EL (cell line): ENCODE measurements at regions not wholly inside any gene's neighbourhood (a gene's known extent, or its start where the extent isn't known, plus 50 kb on each side); places are given as distances from the start of the nearest gene placed in this dataset.
"Not testable (repeated sequence)": the region's sequence is repeated elsewhere in the genome, so short reads cannot be mapped to it uniquely, and the experiment has no call there.

Source experiments
- DNase-seq: peaks from one replicate; pipeline ENCODE4 v3.0.0-alpha.2; 2016

- DNase-seq = no peak
These were observed 86.5 kb upstream of the IFNGR1 start for GRCh38 chr6:137305691-137306090.

DNA sequence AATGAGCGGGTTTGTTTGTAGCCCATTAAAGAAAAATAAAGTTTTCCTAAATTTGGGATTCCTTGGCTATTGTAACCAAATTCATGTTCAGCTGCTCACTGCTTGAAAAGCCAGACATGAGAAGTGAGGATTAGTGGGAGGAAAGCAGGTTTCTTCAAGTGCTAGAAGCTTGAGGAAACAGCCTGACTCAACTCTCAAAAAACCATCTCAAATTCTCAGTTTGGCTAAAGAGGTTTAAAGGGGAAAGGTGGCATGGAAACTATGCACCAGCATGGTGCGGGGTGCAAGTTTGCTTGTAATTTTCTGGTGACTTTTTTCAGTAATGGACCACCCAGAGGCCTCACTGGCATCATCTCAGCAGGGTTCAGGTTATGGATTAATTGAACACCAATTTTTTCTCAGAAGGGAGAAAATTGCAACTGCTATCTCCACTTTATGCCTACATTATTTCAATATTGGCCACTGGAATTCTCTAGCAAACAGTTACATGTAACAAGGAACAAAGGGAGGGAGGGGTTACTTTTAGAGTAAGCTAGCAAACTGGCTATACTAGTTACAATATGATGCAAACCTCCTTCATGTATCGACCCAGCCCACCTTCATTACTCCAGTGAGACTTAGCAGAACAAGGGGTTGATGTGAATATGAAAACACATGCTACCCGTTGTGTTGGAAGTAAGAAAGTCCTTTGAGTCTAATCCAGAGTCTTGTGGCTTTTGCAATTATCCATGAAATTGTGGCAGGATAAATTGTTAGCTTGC, 85.0 kb upstream of the IFNGR1 start:
- no peak for DNase-seq

DNA sequence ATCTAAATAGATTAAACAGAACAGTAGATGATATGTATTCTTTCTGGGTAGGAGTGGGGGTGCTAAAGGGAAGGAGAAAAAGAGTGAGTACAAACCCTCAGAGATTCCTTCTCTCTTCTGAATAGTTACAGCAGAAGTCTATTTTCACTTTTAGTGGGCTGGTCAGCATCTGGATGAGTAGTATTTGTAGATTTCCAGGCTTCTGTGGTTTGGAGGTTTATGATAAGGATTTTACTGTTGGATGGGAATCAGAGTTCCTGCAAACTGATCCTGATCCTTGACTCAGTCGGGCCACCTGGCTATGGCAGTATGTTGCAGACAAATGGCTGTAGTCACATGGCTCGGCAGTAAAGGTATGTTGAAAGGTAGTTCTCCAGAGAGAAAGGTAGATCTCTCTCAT, 84.3 kb upstream of the IFNGR1 start:
- DNase-seq = no peak

- DNase-seq = no peak
These were observed 80.5 kb upstream of the IFNGR1 start for GRCh38 chr6:137299681-137300080.

GRCh38 chr6:137297887-137298286, 78.7 kb upstream of the IFNGR1 start:
- peak; percentile 6 for DNase-seq

DNA sequence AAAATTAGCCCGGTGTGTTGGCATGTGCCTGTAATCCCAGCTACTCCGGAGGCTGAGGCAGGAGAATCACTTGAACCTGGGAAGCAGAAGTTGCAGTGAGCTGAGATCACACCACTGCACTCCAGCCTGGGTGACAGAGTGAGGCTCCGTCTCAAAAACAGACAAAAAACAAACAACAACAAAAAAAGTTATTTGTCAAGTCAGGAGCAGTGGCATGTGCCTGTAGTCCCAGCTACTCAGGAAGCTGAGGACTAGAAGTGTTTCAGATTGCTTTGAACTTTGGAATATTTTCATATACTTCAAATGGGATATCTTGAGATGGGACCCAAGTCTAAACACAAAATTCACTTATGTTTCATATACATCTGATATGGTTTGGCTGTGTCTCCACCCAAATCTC, 73.1 kb upstream of the IFNGR1 start:
- DNase-seq = not testable (repeated sequence)

DNA sequence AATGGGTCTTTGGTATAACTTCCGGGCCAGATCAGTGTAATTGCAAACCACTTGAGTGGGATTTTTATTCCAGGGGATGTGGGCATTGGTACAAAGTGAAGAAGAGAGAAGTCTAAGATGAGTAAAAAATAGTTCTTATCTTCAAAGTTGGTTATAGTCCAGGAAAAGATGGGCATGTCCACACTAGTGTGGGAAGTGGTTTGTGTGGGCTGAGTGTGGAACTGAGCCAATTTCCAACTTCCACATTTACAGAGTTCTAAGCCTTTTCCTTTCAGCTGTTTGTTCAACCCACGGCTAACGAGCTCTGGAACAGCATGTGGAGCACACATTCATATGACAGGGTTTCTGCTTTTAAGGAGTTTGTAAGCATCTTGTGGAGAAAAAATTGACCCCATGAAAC, 72.3 kb upstream of the IFNGR1 start:
- DNase-seq = peak; percentile 46

DNA sequence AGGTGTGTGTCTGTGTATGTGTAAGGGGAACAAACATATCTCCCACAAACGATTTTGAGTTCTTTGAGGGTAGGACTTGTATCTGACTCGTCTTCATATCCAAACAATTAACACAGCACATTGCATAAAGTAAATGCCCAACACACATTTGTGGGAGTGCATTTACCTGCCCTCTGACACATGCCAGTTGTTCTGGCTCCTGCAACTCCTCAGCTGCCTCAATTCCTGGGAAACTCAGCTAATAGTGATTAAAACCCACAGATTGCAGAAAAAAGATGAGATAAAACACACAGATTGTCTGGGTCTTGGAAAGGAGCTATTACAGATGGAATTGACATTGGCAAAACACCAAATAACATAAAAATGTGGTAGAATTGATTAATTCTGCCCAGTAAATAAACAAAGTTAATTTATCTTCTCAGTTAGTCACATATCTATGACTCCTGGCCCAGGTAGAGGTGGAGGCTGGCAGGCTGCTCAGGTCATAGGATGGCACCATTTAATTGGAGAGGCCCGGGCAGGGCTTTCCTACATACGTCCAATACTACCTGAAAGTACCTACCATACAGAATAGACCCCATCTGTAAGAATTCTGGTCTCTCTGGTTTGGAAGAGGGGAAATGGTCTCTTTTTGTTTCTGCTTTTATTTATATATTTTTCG, 71.5 kb upstream of the IFNGR1 start:
- no peak for DNase-seq

DNA sequence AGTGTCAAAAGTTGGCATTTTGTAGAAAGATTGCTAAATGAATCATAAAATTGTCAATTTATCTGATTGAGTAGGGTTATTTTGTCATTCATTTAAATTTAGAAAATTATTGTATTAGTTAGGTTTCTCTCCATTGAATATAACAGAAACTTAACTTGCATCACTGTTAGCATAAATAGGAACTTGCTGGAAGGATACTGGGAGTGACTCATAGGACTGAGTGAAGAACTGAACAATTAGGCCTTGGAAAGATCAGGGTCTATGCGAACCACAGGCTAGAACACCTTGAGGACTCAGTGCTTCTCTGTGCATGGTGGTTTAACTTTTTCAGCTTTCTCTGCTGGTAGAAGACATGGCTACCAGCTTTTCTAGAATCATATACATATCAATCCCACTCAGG, 67.7 kb upstream of the IFNGR1 start:
- no peak for DNase-seq

GRCh38 chr6:137286368-137286767, 67.2 kb upstream of the IFNGR1 start:
- DNase-seq = no peak

DNA sequence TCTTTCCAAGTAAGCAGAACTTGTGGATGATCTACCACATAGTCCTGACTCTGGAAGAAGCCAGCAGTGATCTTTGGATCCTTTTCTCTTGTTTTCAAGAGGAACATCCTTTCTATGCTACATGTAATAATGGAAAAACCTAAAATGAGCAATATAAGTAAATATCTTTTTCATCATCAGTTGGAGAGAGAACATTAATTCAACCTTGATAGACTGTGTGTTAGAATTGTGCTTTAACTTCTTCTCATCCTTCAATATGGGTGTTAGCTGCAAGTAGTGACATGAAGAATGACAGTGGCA, 65.6 kb upstream of the IFNGR1 start:
- no peak for DNase-seq

GRCh38 chr6:137283940-137284810, 65.0 kb upstream of the IFNGR1 start:
- no peak for DNase-seq

DNA sequence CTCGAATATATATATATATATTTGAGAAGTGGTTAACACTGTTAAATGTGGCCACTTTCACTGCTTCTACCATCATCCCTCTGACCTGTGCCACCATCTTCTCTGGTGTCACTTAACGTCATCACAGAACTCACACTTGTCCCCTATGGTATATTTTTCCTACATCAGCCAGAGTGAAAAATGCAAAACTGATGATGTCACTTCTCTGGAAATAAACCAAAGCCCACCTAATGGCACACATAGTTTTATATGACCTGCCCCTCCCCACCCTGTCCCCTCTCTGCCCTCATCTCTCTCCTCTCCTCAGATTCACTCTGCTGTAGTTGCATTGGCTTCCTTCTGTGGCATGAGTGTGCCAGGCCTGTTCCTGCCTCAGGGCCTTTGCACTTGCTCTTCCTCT, 63.9 kb upstream of the IFNGR1 start:
- DNase-seq = no peak

- no peak for DNase-seq
These were observed 63.1 kb upstream of the IFNGR1 start for GRCh38 chr6:137282254-137282653.

- not testable (repeated sequence) for DNase-seq
These were observed 60.1 kb upstream of the IFNGR1 start for GRCh38 chr6:137279279-137279678.

- peak; percentile 92 for DNase-seq
These were observed 58.9 kb upstream of the IFNGR1 start for GRCh38 chr6:137277971-137278637.

- DNase-seq = no peak
These were observed 53.2 kb upstream of the IFNGR1 start for GRCh38 chr6:137272403-137272802.

DNA sequence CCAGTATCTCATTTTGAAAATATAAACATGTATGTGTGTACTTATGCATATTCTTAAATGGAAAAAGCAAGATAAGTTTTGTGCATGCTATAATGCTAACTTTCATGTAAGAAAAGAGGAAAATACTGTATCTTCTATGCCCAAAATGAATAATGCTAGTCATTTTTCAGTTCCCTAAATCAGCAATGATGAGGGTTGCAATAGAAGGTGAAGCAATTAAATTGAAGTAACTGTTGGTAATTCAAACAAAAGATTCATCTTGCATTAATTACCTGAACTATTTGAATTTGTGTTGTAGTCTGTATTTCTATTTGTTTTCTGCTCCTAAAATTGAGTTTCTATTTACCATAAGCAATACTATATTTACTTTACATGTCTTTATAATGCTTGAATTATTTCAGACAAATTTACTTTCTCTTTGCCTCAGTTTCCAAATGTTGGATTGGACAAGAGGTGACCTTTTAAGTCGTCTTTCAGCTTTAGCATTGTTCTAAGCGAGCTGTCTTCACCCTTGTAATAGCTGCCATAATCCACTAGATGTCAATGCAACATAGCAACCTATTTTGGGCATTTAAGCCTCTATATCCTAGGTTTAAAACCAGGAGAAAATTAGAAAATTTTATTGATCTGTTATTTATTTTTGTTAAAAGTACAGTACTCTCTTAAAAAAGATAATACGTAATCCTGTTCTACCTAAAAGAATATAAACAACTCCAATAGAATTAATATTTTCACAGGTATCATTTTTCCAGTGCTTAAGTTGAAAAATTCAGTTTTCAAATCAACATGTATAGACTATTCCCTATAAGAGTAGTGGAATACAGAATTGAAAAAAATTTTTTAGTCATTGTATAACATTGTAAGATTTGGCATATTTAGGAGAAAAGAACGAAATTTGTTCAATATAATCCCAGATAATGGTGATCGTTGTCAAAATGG, 52.3 kb upstream of the IFNGR1 start:
- peak; percentile 49 for DNase-seq

- DNase-seq = no peak
These were observed 50.6 kb upstream of the IFNGR1 start for GRCh38 chr6:137269803-137270202.

DNA sequence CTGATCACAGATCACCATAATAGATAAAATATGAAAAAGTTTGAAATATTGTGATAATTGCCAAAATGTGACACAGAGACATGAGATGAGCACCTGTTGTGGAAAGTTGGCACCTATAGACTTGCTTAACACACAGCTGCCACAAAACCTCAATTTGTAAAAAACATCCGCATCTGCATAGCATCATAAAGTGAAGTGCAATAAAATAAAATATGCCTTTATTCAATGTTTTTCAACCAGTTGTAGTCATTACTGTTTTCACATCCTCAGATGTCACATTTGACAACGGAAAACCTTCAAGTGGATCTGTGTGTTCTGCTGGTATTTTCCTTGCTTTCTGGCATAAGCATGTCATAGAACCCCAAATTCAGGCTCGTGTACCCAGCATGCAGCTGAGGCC, 50.2 kb upstream of the IFNGR1 start:
- DNase-seq = no peak
